IMR-90 (cell line): ENCODE measurements at regions not wholly inside any gene's neighbourhood (a gene's known extent, or its start where the extent isn't known, plus 50 kb on each side); places are given as distances from the start of the nearest gene placed in this dataset.

Source experiments
- ATAC-seq: fragments of 200-7000 bp; cut with Tn5 transposase; 2 replicates; pipeline ENCODE4 v1.9.1; 2020; ENCODE audit warnings: low read depth, mild to moderate bottlenecking, moderate library complexity
- BruUV-seq: library from RNA; stranded (reverse); fragments of 400-500 nt; replicated peaks from 2 replicates; lab custom pipeline; 2021; lab: Mats Ljungman, UMichigan
- CTCF ChIA-PET: fragments of 300-600 bp; formaldehyde crosslinking; extraction: SDS; loops from one replicate; lab custom pipeline; 2021; ENCODE audit warnings: antibody characterized with exemption; lab: Yijun Ruan, JAX
- POLR2A ChIA-PET: fragments of 300-600 bp; sonication (Branson Sonifier 250); formaldehyde crosslinking; loops from one replicate; lab custom pipeline; 2022; ENCODE audit warnings: antibody characterized with exemption; ENCODE audit not compliant: unreplicated experiment; lab: Charles Lee
- DNase-seq: peaks from one replicate; pipeline ENCODE4 v3.0.0; 2013
- H2AFZ ChIP-seq: replicated peaks from 2 replicates; pipeline ENCODE3; 2013; ENCODE audit warnings: low read length, mild to moderate bottlenecking; ENCODE audit not compliant: poor library complexity
- H2AK5ac ChIP-seq: 2 replicates; pipeline ENCODE4 v1.6.1; 2013; ENCODE audit warnings: low read depth, low read length, inconsistent platforms
- H2AK9ac ChIP-seq: replicated peaks from 2 replicates; pipeline ENCODE3; 2013; ENCODE audit warnings: mild to moderate bottlenecking, low read depth, low read length, moderate library complexity; ENCODE audit not compliant: poor library complexity
- H2BK120ac ChIP-seq: 2 replicates; pipeline ENCODE4 v1.6.1; 2013; ENCODE audit warnings: low read depth, low read length, inconsistent platforms
- H2BK15ac ChIP-seq: 3 replicates; pipeline ENCODE4 v1.6.1; 2013; ENCODE audit warnings: low read depth, low read length, inconsistent platforms
- H2BK20ac ChIP-seq: 2 replicates; pipeline ENCODE4 v1.6.1; 2013; ENCODE audit warnings: low read depth, mild to moderate bottlenecking, inconsistent platforms, low read length, moderate library complexity
- H2BK5ac ChIP-seq: 2 replicates; pipeline ENCODE4 v1.6.1; 2013; ENCODE audit warnings: mild to moderate bottlenecking, low read depth, low read length, inconsistent platforms; ENCODE audit not compliant: poor library complexity, severe bottlenecking
- H3K14ac ChIP-seq: replicated peaks from 2 replicates; pipeline ENCODE4 v1.6.1; 2013; ENCODE audit warnings: low read depth, low read length, inconsistent platforms
- H3K18ac ChIP-seq: 2 replicates; pipeline ENCODE4 v1.6.1; 2013; ENCODE audit warnings: low read depth, low read length, control low read depth
- H3K23ac ChIP-seq: 2 replicates; pipeline ENCODE4 v1.6.1; 2013; ENCODE audit warnings: low read depth, low read length, inconsistent platforms
- H3K27ac ChIP-seq: 2 replicates; pipeline ENCODE4 v1.5.1; 2013; ENCODE audit warnings: mild to moderate bottlenecking, control low read depth, low read length; ENCODE audit not compliant: insufficient read depth
- H3K27me3 ChIP-seq: 2 replicates; pipeline ENCODE4 v1.6.1; 2013; ENCODE audit warnings: low read length; ENCODE audit not compliant: control insufficient read depth, insufficient read depth
- H3K36me3 ChIP-seq: 2 replicates; pipeline ENCODE4 v1.6.1; 2013; ENCODE audit warnings: low read length, mixed read lengths; ENCODE audit not compliant: control insufficient read depth, insufficient read depth
- H3K4ac ChIP-seq: 2 replicates; pipeline ENCODE4 v1.6.1; 2013; ENCODE audit warnings: low read depth, low read length, inconsistent platforms
- H3K4me1 ChIP-seq: 2 replicates; pipeline ENCODE4 v1.6.1; 2013; ENCODE audit warnings: low read length, mixed read lengths; ENCODE audit not compliant: control insufficient read depth, insufficient read depth
- H3K4me2 ChIP-seq: 2 replicates; pipeline ENCODE4 v1.6.1; 2013; ENCODE audit warnings: low read depth, mild to moderate bottlenecking, control low read depth, low read length, moderate library complexity
- H3K4me3 ChIP-seq: 2 replicates; pipeline ENCODE4 v1.5.1; 2013; ENCODE audit warnings: low read depth, mild to moderate bottlenecking, control low read depth, low read length, moderate library complexity; ENCODE audit not compliant: insufficient read depth
- H3K56ac ChIP-seq: 2 replicates; pipeline ENCODE4 v1.6.1; 2013; ENCODE audit warnings: low read length, inconsistent platforms; ENCODE audit not compliant: insufficient read depth; ENCODE audit errors: extremely low read depth
- H3K79me1 ChIP-seq, 2 experiments: 2 replicates each; pipeline ENCODE4 v1.6.1; 2013; ENCODE audit warnings: low read length in 2 of 2, inconsistent platforms in 1 of 2, low read depth in 1 of 2
- H3K9ac ChIP-seq: 2 replicates; pipeline ENCODE4 v1.6.1; 2013; ENCODE audit warnings: low read depth, low read length, control low read depth
- H3K9me1 ChIP-seq: 2 replicates; pipeline ENCODE4 v1.6.1; 2013; ENCODE audit warnings: low read length, inconsistent platforms; ENCODE audit not compliant: insufficient read depth
- H3K9me3 ChIP-seq: 2 replicates; pipeline ENCODE4 v1.6.1; 2013; ENCODE audit warnings: low read length; ENCODE audit not compliant: control insufficient read depth, insufficient read depth
- H4K20me1 ChIP-seq: 2 replicates; pipeline ENCODE4 v1.6.1; 2013; ENCODE audit warnings: low read length, inconsistent platforms; ENCODE audit not compliant: insufficient read depth
- H4K5ac ChIP-seq: 2 replicates; pipeline ENCODE4 v1.6.1; 2013; ENCODE audit warnings: mild to moderate bottlenecking, low read depth, low read length, control low read depth
- H4K8ac ChIP-seq, 2 experiments: 2 replicates each; pipeline ENCODE4 v1.6.1; 2013; ENCODE audit warnings: low read depth in 2 of 2, low read length in 2 of 2, control low read depth in 1 of 2, inconsistent platforms in 1 of 2
- H4K91ac ChIP-seq: 2 replicates; pipeline ENCODE4 v1.6.1; 2013; ENCODE audit warnings: low read depth, low read length, inconsistent platforms; ENCODE audit not compliant: insufficient read depth
- MAZ ChIP-seq: IDR thresholded peaks from 2 replicates; pipeline ENCODE4 v1.6.1; 2012; ENCODE audit warnings: low read depth, mild to moderate bottlenecking, low read length, improper control_type of control experiment, moderate library complexity, borderline replicate concordance
- NFE2L2 ChIP-seq: fragments of 150-350 bp; IDR thresholded peaks from 2 replicates; pipeline ENCODE4 v1.6.1; 2016; ENCODE audit warnings: low read depth, mild to moderate bottlenecking, low read length
- WGBS, 2 experiments: methylation state at CpG; one replicate each; pipeline versions ENCODE4 v1.1.5 to v1.1.7; 2013; ENCODE audit warnings: missing lambda C conversion rate in 2 of 2; ENCODE audit not compliant: insufficient read length in 1 of 2; ENCODE audit errors: extremely low coverage in 2 of 2; 5-methylcytosine and 5-hydroxymethylcytosine counted together
- dilution Hi-C: fragments of 300-500 bp; cut with HindIII; formaldehyde crosslinking; loops from one replicate; pipeline ENCODE4 v1.14.3; 2018; ENCODE audit warnings: low sequenced_read_pairs; ENCODE audit not compliant: unreplicated experiment
- in situ Hi-C: fragments of 300-500 bp; cut with MboI; formaldehyde crosslinking; loops from 3 replicates; pipeline ENCODE4 v1.14.3; 2019; ENCODE audit warnings: low sequenced_read_pairs, inconsistent platforms, mixed read lengths
- intact Hi-C: fragments of 100-400 bp; cut with micrococcal nuclease; formaldehyde crosslinking; loops from 2 replicates; pipeline ENCODE4 v1.10.0; 2022
- TF ChIP-seq, protein P1 (sequence below): fragments of 150-350 bp; IDR thresholded peaks from 2 replicates; pipeline ENCODE4 v1.6.1; 2016; ENCODE audit warnings: low read depth, mild to moderate bottlenecking, low read length, moderate library complexity, borderline replicate concordance

DNA sequence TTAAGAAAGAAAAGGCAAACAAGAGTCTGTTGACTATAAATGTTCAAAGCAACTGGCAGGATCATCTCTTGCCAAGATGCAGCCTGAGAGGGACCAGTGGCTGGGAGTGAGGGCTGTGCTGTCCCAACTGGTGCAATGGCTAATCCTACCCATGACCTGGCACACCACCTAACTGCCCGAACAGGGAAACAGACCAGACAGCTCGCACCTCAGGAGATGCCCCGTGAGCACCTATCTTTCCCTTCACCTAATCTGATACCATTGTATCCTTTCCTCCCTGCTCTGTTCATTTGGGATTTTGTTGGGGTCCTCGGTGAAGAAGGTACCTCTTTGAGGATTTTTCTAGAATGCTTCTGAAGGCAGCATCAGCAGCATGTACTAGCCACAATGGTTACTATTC lies 206.5 kb upstream of the MAMLD1 start:
- Histone ChIP-seq H3K4me2 (no peak overlapping the region), H2BK15ac (no peak overlapping the region), H3K79me1 (no peaks in the 10 kb centered on the region), H2AK5ac (no peak overlapping the region), H3K56ac (no peak overlapping the region), H2BK20ac (no peak overlapping the region), H3K4me1 (peaks cover 4% of the 10 kb centered on the region), H2AK9ac (peak overlapping the region; percentile 51), H3K9ac (no peak overlapping the region), H3K23ac (no peak overlapping the region), H3K27ac (no peak overlapping the region), H3K9me3 (no peaks in the 10 kb centered on the region), H3K4me3 (no peak overlapping the region), H3K14ac (no peak overlapping the region), H3K27me3 (no peaks in the 10 kb centered on the region), H2AFZ (no peak overlapping the region), H4K91ac (no peak overlapping the region), H2BK5ac (no peak overlapping the region), H2BK120ac (peak overlapping the region; percentile 16; the same call in 1 of the 2 replicates), H4K8ac (no peak overlapping the region), H4K20me1 (no peaks in the 10 kb centered on the region), H3K4ac (no peak overlapping the region), H3K9me1 (0 out of 2 replicates have a peak, but pooled peaks cover 7% of the 10 kb centered on the region), H3K36me3 (no peaks in the 10 kb centered on the region), H3K18ac (no peak overlapping the region), H4K5ac (no peak overlapping the region)
- ChIA-PET CTCF (no interaction called here), POLR2A (no interaction called here)
- no CpG with 5 or more reads among the region's 4 CpGs for WGBS, 2 experiments
- no peak for TF ChIP-seq NFE2L2
- TF ChIP-seq, protein P1, sequence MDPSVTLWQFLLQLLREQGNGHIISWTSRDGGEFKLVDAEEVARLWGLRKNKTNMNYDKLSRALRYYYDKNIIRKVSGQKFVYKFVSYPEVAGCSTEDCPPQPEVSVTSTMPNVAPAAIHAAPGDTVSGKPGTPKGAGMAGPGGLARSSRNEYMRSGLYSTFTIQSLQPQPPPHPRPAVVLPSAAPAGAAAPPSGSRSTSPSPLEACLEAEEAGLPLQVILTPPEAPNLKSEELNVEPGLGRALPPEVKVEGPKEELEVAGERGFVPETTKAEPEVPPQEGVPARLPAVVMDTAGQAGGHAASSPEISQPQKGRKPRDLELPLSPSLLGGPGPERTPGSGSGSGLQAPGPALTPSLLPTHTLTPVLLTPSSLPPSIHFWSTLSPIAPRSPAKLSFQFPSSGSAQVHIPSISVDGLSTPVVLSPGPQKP = no peak
- no peak for TF ChIP-seq MAZ
- DNase-seq (no peak), ATAC-seq (no peak)
- BruUV-seq = no TSS peak
- dilution Hi-C loops (no loop called here), intact Hi-C loops (no loop called here), in situ Hi-C loops (no loop called here)
